Mucosa of descending colon (tissue), 3 donors: ENCODE measurements at regions not wholly inside any gene's neighbourhood (a gene's known extent, or its start where the extent isn't known, plus 50 kb on each side); places are given as distances from the start of the nearest gene placed in this dataset.
A peak's percentile ranks its signal among the peaks of the same experiment; 100 is the strongest.

Source experiments
- ATAC-seq: fragments of 200-7000 bp; cut with Tn5 transposase; one replicate; pipeline ENCODE4 v1.9.1; 2020; ENCODE audit warnings: mild to moderate bottlenecking, moderate library complexity
- DNase-seq, 3 donors: peaks; one replicate each; pipeline ENCODE4 v3.0.0-alpha.2; 2020
- H3K36me3 ChIP-seq: fragments of 200-600 bp; one replicate; pipeline ENCODE4 v1.8.0; 2021; ENCODE audit warnings: low read depth, mild to moderate bottlenecking
- H3K4me1 ChIP-seq: fragments of 200-600 bp; one replicate; pipeline ENCODE4 v1.8.0; 2021; ENCODE audit warnings: low read depth, mild to moderate bottlenecking
- H3K4me3 ChIP-seq: fragments of 200-600 bp; one replicate; pipeline ENCODE4 v1.8.0; 2021; ENCODE audit warnings: mild to moderate bottlenecking
- H3K9me3 ChIP-seq: fragments of 200-600 bp; one replicate; pipeline ENCODE4 v1.8.0; 2021; ENCODE audit warnings: mild to moderate bottlenecking
- intact Hi-C, 2 donors: fragments of 100-400 bp; cut with DNase I in 1 of 2; cut with micrococcal nuclease in 1 of 2; formaldehyde crosslinking; loops; one replicate each; pipeline versions ENCODE4 v1.11.0 to v1.11.1; 2022; cut with DNase I, micrococcal nuclease
- TF ChIP-seq, protein P1 (sequence below): fragments of 200-600 bp; IDR thresholded peaks from one replicate; pipeline ENCODE4 v1.8.0; 2022; ENCODE audit warnings: antibody characterized with exemption, mild to moderate bottlenecking
- donor health status: DM: no; HTN: no; CAD: no; lungs with moderate emphysema.
- donor health status: DM: no; HTN: no; CAD: no.
- donor health status: DM: no; HTN: yes; CAD: no.

DNA sequence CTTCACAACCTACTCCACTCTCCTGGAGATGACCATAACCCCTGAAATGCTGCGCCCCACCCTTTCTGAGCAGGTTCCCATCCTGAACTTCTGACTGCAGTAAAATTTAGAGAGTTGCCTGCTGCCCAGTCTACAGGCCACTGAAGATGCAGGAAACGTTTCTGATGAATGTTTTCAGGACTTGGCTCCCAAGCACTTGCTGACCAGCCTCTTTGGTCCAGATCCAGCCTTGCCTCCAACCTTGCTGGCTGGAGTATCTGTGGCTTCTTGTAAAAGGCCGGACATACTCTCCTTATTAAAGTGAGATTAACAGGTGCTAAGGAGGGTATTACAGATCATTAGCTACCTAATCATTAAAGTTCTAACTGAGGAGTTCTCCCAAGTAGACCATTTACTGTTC, 70.3 kb upstream of the STXBP6 start:
- Histone ChIP-seq H3K4me1 (no peaks in the 10 kb centered on the region), H3K4me3 (no peak overlapping the region), H3K9me3 (no peaks in the 10 kb centered on the region), H3K36me3 (no peaks in the 10 kb centered on the region)
- no peak for DNase-seq
- TF ChIP-seq, protein P1, sequence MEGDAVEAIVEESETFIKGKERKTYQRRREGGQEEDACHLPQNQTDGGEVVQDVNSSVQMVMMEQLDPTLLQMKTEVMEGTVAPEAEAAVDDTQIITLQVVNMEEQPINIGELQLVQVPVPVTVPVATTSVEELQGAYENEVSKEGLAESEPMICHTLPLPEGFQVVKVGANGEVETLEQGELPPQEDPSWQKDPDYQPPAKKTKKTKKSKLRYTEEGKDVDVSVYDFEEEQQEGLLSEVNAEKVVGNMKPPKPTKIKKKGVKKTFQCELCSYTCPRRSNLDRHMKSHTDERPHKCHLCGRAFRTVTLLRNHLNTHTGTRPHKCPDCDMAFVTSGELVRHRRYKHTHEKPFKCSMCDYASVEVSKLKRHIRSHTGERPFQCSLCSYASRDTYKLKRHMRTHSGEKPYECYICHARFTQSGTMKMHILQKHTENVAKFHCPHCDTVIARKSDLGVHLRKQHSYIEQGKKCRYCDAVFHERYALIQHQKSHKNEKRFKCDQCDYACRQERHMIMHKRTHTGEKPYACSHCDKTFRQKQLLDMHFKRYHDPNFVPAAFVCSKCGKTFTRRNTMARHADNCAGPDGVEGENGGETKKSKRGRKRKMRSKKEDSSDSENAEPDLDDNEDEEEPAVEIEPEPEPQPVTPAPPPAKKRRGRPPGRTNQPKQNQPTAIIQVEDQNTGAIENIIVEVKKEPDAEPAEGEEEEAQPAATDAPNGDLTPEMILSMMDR, result no peak
- intact Hi-C loops, result no loop called here
- ATAC-seq, result no peak

DNA sequence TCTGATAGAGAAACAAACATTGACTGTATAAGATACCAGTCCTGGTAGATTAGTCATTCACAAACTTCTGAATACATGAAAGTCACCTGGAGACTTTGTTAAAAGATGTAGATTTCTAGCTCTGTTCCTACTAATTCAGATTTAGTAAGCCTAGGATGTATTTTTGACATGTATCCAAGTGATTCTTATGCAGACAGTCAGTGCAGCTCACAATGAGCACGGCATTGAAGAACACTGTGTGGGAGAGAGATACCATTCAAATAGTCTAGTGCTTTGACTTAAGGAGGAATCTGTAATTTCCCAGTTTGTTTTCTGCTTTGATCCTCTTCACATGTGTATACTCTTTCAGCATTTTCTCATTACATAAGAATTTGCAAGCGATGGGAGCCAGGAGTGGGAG, 68.7 kb upstream of the STXBP6 start:
- Histone ChIP-seq H3K36me3 (no peaks in the 10 kb centered on the region), H3K4me1 (no peaks in the 10 kb centered on the region), H3K9me3 (no peaks in the 10 kb centered on the region), H3K4me3 (no peak overlapping the region)
- DNase-seq (no peak), ATAC-seq (no peak)
- intact Hi-C loops, result no loop called here
- TF ChIP-seq, protein P1, result no peak

DNA sequence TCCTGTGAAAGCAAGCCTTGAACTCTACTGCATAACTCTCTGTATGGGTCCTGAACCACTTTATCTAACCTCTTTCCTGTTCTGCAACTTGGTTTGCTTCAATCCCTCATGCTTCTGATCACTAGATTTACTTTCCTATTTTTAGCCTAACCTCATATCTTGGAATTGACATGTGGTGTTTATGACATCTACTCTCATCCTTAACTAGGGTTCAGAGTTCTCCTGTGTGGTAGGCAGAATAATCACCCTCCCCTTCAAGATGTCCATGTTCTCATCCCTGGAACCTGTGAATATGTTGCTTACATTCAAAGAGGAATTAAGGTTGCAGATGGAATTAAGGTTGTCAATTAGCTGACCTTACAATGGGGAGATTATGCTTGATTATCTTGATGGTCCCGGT, 67.4 kb upstream of the STXBP6 start:
- TF ChIP-seq, protein P1, result no peak
- ATAC-seq (no peak), DNase-seq (no peak)
- Histone ChIP-seq H3K4me1 (no peaks in the 10 kb centered on the region), H3K9me3 (no peaks in the 10 kb centered on the region), H3K4me3 (no peak overlapping the region), H3K36me3 (no peaks in the 10 kb centered on the region)
- intact Hi-C loops, result no loop called here

DNA sequence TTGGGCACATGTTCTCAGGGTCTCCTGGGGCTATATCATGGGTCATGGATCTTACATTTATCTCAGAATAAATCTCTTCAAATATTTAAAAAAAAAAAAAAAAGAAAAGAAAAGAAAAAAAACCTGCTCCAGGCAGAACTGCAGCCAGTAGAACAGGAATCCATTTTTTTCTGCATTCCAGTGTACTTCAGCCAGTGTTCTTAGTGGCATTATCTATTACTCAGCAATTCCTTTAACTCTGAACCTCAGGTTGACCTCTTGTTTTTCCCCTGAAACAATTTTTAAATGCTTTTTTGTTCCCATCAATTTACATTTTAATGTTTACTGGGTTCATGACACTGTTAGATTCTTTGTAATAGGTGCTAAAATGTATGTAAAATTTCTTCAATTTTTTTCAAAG, 66.7 kb upstream of the STXBP6 start:
- TF ChIP-seq, protein P1, result no peak
- Histone ChIP-seq H3K4me1 (no peaks in the 10 kb centered on the region), H3K36me3 (no peaks in the 10 kb centered on the region), H3K4me3 (no peak overlapping the region), H3K9me3 (no peaks in the 10 kb centered on the region)
- intact Hi-C loops, result no loop called here
- DNase-seq (no peak), ATAC-seq (no peak)

DNA sequence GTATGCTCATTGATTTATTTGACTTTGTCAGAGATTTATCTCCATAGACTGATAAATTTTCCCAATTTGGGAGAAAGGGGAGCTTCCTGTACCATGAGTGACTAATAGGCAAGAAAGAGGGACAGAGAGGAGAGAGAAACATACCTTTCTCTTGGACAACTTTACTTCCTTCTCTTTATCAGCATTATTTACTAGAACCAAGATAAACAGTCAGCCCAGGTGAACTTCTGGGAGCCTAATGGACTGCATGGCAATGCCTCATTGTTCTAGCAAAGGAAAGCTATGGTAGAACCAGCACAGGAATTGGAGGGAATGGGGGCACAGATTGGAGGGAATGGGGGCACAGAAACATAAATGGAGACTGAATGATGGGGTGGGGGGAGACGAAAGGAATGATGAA, 63.4 kb upstream of the STXBP6 start:
- DNase-seq (no peak), ATAC-seq (no peak)
- intact Hi-C loops, result no loop called here
- Histone ChIP-seq H3K36me3 (no peaks in the 10 kb centered on the region), H3K4me3 (no peak overlapping the region), H3K9me3 (no peaks in the 10 kb centered on the region), H3K4me1 (no peaks in the 10 kb centered on the region)
- TF ChIP-seq, protein P1, result no peak

DNA sequence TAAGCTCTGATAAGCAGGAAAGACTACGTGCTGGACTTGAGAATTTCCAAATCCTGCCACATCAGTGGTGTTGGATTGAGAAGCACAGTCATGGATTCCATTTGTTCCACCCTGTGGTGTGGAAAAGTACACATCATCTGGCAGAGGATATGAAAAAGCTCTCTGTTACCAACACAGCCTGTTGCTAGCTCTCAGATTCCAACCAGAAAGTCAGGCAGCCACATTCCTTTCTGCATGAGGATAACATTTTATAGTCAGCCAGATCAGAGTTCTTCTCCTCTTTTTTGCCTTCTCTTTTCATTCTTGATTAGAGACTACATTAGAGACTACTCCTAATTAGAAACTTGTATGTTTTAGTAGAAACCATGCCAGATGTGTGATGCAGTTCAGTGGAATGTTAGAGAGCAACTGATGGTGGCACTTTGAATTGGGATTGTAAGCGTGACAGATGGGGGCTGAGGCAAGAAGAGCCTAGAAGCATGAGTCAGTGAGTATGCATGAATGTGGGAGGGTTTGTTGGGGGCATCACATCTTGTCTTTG, 61.2 kb upstream of the STXBP6 start:
- Histone ChIP-seq H3K4me1 (no peaks in the 10 kb centered on the region), H3K9me3 (no peaks in the 10 kb centered on the region), H3K4me3 (no peak overlapping the region), H3K36me3 (no peaks in the 10 kb centered on the region)
- TF ChIP-seq, protein P1, result no peak
- DNase-seq, result no peak
- ATAC-seq, result peak; percentile 64
- intact Hi-C loops, result no loop called here
